Transverse colon (tissue), 4 donors: ENCODE measurements at regions not wholly inside any gene's neighbourhood (a gene's known extent, or its start where the extent isn't known, plus 50 kb on each side); places are given as distances from the start of the nearest gene placed in this dataset.

Source experiments
- CTCF ChIP-seq, 5 experiments: fragments of 200-600 bp in 3 of 5; fragments of 450-650 bp in 2 of 5; sonication (generic) in 3 of 5; IDR thresholded peaks; 1 replicate in 2 of 5; 2 replicates in 3 of 5; pipeline ENCODE4 v1.5.1; 2016 to 2017; ENCODE audit warnings: antibody characterized with exemption in 5 of 5, inconsistent platforms in 3 of 5, mild to moderate bottlenecking in 2 of 5, moderate library complexity in 1 of 5
- EP300 ChIP-seq: sonication (generic); formaldehyde crosslinking; IDR thresholded peaks from one replicate; pipeline ENCODE4 v1.6.1; 2017; ENCODE audit warnings: antibody characterized with exemption, low read depth
- POLR2A ChIP-seq: fragments of 450-650 bp; IDR thresholded peaks from one replicate; pipeline ENCODE4 v1.6.1; 2016; ENCODE audit warnings: antibody characterized with exemption, mild to moderate bottlenecking, moderate library complexity
- POLR2AphosphoS5 ChIP-seq, 3 donors: sonication (generic); formaldehyde crosslinking; IDR thresholded peaks; one replicate each; pipeline ENCODE4 v1.6.1; 2016; ENCODE audit warnings: antibody characterized with exemption in 3 of 3

- TF ChIP-seq CTCF (IDR thresholded peaks at IDR 0.05) (no peak), POLR2A (no peak), POLR2AphosphoS5 (IDR thresholded peaks at IDR 0.05) (no peak), EP300 (no peak)
Measured at GRCh38 chr3:25854635-25855034, 64.7 kb downstream of the OXSM start.
